ENCODE measurements at regions not wholly inside any gene's neighbourhood (a gene's known extent, or its start where the extent isn't known, plus 50 kb on each side); places are given as distances from the start of the nearest gene placed in this dataset.

- no peak for TF ChIP-seq TFCP2L1 (CRISPR knock-in tag; IDR thresholded peaks at IDR 0.05)
- no peak for TF ChIP-seq E2F6 (IDR thresholded peaks at IDR 0.05; ENCODE audit: borderline replicate concordance, low read depth)
Measured at GRCh38 chr6:115016593-115016992, 673.8 kb upstream of the HS3ST5 start (continued).

GRCh38 chr6:115004982-115005381 lies 662.2 kb upstream of the HS3ST5 start:
- Histone ChIP-seq H3K4me3 (no peak overlapping the region), H3K9me3 (no peaks in the 10 kb centered on the region), H3K27ac (no peak overlapping the region), H3K4me1 (no peaks in the 10 kb centered on the region), H3K4me2 (no peak overlapping the region)
- DNase-seq (ENCODE audit: low read depth in 1 of 2, low spot score in 1 of 2) (no peak), ATAC-seq (no peak), FAIRE-seq (no peak)
- ChIA-PET POLR2A (no interaction called here), CTCF (no interaction called here)
- no peak for TF ChIP-seq KDM1A (IDR thresholded peaks at IDR 0.05; ENCODE audit: low read depth)
- TF ChIP-seq E2F6 (IDR thresholded peaks at IDR 0.05; ENCODE audit: borderline replicate concordance, low read depth) = no peak
- no peak for TF ChIP-seq SREBF2 (IDR thresholded peaks at IDR 0.05)
- WGBS (ENCODE audit: missing lambda C conversion rate) = 27% methylated on average over 4 of the region's 4 CpGs

- ChIA-PET CTCF (no interaction called here), POLR2A (no interaction called here)
- no peaks in the 10 kb centered on the region for H3K4me1 ChIP-seq
- H3K27ac ChIP-seq = no peak overlapping the region
- H3K4me3 ChIP-seq = no peak overlapping the region
- DNase-seq (ENCODE audit: low read depth in 1 of 2, low spot score in 1 of 2) (no peak), FAIRE-seq (no peak), ATAC-seq (no peak)
- WGBS (ENCODE audit: missing lambda C conversion rate) = 0% methylated on average over 1 of the region's 1 CpG
- no peak overlapping the region for H3K4me2 ChIP-seq
- TF ChIP-seq SMC3 (IDR thresholded peaks at IDR 0.05) = no peak
- TF ChIP-seq REST (IDR thresholded peaks at IDR 0.05) = no peak
- no peak for TF ChIP-seq SREBF2 (IDR thresholded peaks at IDR 0.05)
- TF ChIP-seq HEYL (CRISPR knock-in tag; IDR thresholded peaks at IDR 0.05) = no peak
- TF ChIP-seq HES2 (IDR thresholded peaks at IDR 0.05) = no peak
- no peak for TF ChIP-seq ZSCAN20 (CRISPR knock-in tag; IDR thresholded peaks at IDR 0.05)
- TF ChIP-seq USF2 (IDR thresholded peaks at IDR 0.05) = no peak
- no peak for TF ChIP-seq CBX8 (IDR thresholded peaks at IDR 0.05)
- no peak for TF ChIP-seq KDM1A (IDR thresholded peaks at IDR 0.05; ENCODE audit: low read depth)
- no peak for TF ChIP-seq ATOH8 (CRISPR knock-in tag; IDR thresholded peaks at IDR 0.05; ENCODE audit: low read depth)
- no peak for TF ChIP-seq JUNB (IDR thresholded peaks at IDR 0.05)
- no peak for TF ChIP-seq MYC (IDR thresholded peaks at IDR 0.05; ENCODE audit: borderline replicate concordance, low read length)
- no peak for TF ChIP-seq PHF8 (IDR thresholded peaks at IDR 0.05; ENCODE audit: borderline replicate concordance, low read depth)
- TF ChIP-seq POLR2A (IDR thresholded peaks at IDR 0.05; ENCODE audit: low read length) = no peak
- H3K9me3 ChIP-seq = no peaks in the 10 kb centered on the region
Measured at GRCh38 chr6:115004204-115004603, 661.4 kb upstream of the HS3ST5 start.
